ENCODE measurements at regions not wholly inside any gene's neighbourhood (a gene's known extent, or its start where the extent isn't known, plus 50 kb on each side); places are given as distances from the start of the nearest gene placed in this dataset.

GRCh38 chr10:75347186-75347585 is 54.4 kb downstream of the ZNF503 start:
- DNase-seq, result no peak

- DNase-seq, result no peak
Observed at GRCh38 chr10:75345738-75346137, 55.8 kb downstream of the ZNF503 start.

- DNase-seq, result no peak
Observed at GRCh38 chr10:75344170-75344569, 57.4 kb downstream of the ZNF503 start.

- DNase-seq, result no peak
Observed at GRCh38 chr10:75342397-75342796, 59.2 kb downstream of the ZNF503 start.

- no peak for DNase-seq
Observed at GRCh38 chr10:75335983-75336382, 65.6 kb downstream of the ZNF503 start.

GRCh38 chr10:75335191-75335590 is 66.4 kb downstream of the ZNF503 start:
- DNase-seq, result no peak

- DNase-seq, result no peak
Observed at GRCh38 chr10:75334720-75335119, 66.8 kb downstream of the ZNF503 start.

- no peak for DNase-seq
Observed at GRCh38 chr10:75332081-75332480, 69.5 kb downstream of the ZNF503 start.

GRCh38 chr10:75331081-75331480 is 70.5 kb downstream of the ZNF503 start:
- no peak for DNase-seq

GRCh38 chr10:75329190-75329745 is 72.3 kb downstream of the ZNF503 start:
- no peak for DNase-seq

- no peak for DNase-seq
Observed at GRCh38 chr10:75326306-75326705, 75.3 kb downstream of the ZNF503 start.

- DNase-seq, result no peak
Observed at GRCh38 chr10:75319274-75319673, 82.3 kb downstream of the ZNF503 start.

- no peak for DNase-seq
Observed at GRCh38 chr10:75314570-75314969, 78.8 kb upstream of the COMTD1 start.

GRCh38 chr10:75312440-75312839 is 76.7 kb upstream of the COMTD1 start:
- no peak for DNase-seq

GRCh38 chr10:75305675-75306074 is 69.9 kb upstream of the COMTD1 start:
- no peak for DNase-seq

- DNase-seq, result no peak
Observed at GRCh38 chr10:75304741-75305390, 69.1 kb upstream of the COMTD1 start.

- DNase-seq, result no peak
Observed at GRCh38 chr10:75304313-75304712, 68.6 kb upstream of the COMTD1 start.

- DNase-seq, result no peak
Observed at GRCh38 chr10:75303045-75303777, 67.5 kb upstream of the COMTD1 start.

- DNase-seq, result no peak
Observed at GRCh38 chr10:75302029-75302428, 66.3 kb upstream of the COMTD1 start.

- no peak for DNase-seq
Observed at GRCh38 chr10:75297021-75297599, 61.4 kb upstream of the COMTD1 start.

- DNase-seq, result no peak
Observed at GRCh38 chr10:75295868-75296441, 60.2 kb upstream of the COMTD1 start.

GRCh38 chr10:75294866-75295701 is 59.3 kb upstream of the COMTD1 start:
- DNase-seq, result peak; percentile 60 to 63

GRCh38 chr10:75294518-75294865 is 58.7 kb upstream of the COMTD1 start:
- no peak for DNase-seq
